ENCODE measurements at regions not wholly inside any gene's neighbourhood (a gene's known extent, or its start where the extent isn't known, plus 50 kb on each side); places are given as distances from the start of the nearest gene placed in this dataset.
"Not testable (repeated sequence)": the region's sequence is repeated elsewhere in the genome, so short reads cannot be mapped to it uniquely, and the experiment has no call there.

DNA sequence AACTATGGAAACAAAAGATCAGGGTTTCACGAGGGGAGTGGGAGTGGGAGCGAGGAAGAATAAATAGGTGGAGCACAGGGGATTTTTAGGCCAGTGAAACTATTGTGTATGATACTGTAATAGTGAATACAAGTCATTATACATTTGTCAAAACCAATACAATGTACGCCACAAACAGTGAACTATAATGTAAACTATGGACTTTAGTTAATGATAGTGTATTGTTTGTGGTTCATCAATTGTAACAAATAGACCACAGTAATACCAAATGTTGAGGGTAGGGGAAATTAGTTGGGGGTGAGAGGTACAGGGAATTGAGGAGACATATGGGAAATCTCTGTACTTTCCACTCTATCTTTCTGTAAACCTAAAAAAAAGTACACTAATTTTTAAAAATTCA is 218.4 kb downstream of the FRK start:
- no peaks in the 10 kb centered on the region for H3K9me3 ChIP-seq (ENCODE audit: control insufficient read depth, low read length)
- no peaks in the 10 kb centered on the region for H3K4me1 ChIP-seq (ENCODE audit: control insufficient read depth in 1 of 2, insufficient read depth in 2 of 2, low read length in 2 of 2)
- H3K4me3 ChIP-seq (ENCODE audit: low read length in 2 of 2) = no peak overlapping the region
- H3K27ac ChIP-seq (ENCODE audit: low read depth in 1 of 2, low read length in 2 of 2) = no peak overlapping the region
- WGBS, 2 donors = 85% methylated on average over 3 of the region's 3 CpGs
- intact Hi-C loops (cut with DNase I) = no loop called here
- DNase-seq (no peak), ATAC-seq (ENCODE audit: low FRiP score) (no peak)
- no peaks in the 10 kb centered on the region for H3K27me3 ChIP-seq (ENCODE audit: control insufficient read depth in 1 of 2, insufficient read depth in 2 of 2, low read length in 1 of 2)
- no peaks in the 10 kb centered on the region for H3K36me3 ChIP-seq (ENCODE audit: control insufficient read depth in 1 of 2, insufficient read depth in 2 of 2, low read length in 1 of 2)

- no peak overlapping the region for H3K27ac ChIP-seq (ENCODE audit: low read depth in 1 of 2, low read length in 2 of 2)
- H3K36me3 ChIP-seq (ENCODE audit: control insufficient read depth in 1 of 2, insufficient read depth in 2 of 2, low read length in 1 of 2) = no peaks in the 10 kb centered on the region
- H3K9me3 ChIP-seq (ENCODE audit: control insufficient read depth, low read length) = no peaks in the 10 kb centered on the region
- WGBS, 2 donors = 88 to 91% methylated on average over 7 of the region's 7 CpGs
- intact Hi-C loops (cut with DNase I) = no loop called here
- H3K4me3 ChIP-seq (ENCODE audit: low read length in 2 of 2) = no peak overlapping the region
- no peaks in the 10 kb centered on the region for H3K27me3 ChIP-seq (ENCODE audit: control insufficient read depth in 1 of 2, insufficient read depth in 2 of 2, low read length in 1 of 2)
- H3K4me1 ChIP-seq (ENCODE audit: control insufficient read depth in 1 of 2, insufficient read depth in 2 of 2, low read length in 2 of 2) = no peaks in the 10 kb centered on the region
- DNase-seq (no peak), ATAC-seq (ENCODE audit: low FRiP score) (no peak)
Measured at GRCh38 chr6:115839583-115840181, 221.0 kb downstream of the FRK start.

DNA sequence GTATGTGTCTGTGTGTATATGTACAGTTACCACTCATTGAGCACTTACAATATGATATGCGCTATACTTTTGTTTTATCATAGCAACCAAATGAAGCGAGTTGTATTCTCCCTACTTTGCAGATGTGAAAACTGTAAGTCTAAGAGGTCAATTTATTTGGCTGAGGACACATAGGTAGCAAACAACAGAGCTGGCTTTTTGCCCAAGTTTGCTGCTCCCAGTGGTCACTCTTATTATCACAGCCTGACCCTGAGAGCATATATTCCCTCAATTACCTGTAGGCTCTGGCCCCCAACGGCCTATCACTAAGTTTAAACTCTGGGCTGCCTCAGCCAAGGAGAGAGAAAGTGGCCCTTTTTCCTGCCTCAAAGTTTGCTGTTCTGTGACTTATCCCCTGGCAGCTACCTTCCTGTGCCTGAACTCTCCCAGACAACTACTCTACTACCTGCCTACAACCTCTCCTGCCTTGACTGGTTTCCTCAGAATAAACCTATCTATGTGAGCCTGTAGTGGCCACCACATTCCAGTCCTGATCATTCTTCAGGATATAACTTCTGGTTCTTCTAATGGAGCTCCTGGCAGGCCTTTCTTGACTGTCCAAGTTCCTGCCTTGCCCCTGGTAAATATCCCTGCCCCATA is 221.8 kb downstream of the FRK start:
- ATAC-seq (ENCODE audit: low FRiP score) = no peak
- Histone ChIP-seq H3K27me3 (ENCODE audit: control insufficient read depth in 1 of 2, insufficient read depth in 2 of 2, low read length in 1 of 2) (no peaks in the 10 kb centered on the region), H3K4me1 (ENCODE audit: control insufficient read depth in 1 of 2, insufficient read depth in 2 of 2, low read length in 2 of 2) (no peaks in the 10 kb centered on the region), H3K36me3 (ENCODE audit: control insufficient read depth in 1 of 2, insufficient read depth in 2 of 2, low read length in 1 of 2) (no peaks in the 10 kb centered on the region), H3K27ac (ENCODE audit: low read depth in 1 of 2, low read length in 2 of 2) (no peak overlapping the region), H3K4me3 (ENCODE audit: low read length in 2 of 2) (no peak overlapping the region), H3K9me3 (ENCODE audit: control insufficient read depth, low read length) (no peaks in the 10 kb centered on the region)
- intact Hi-C loops (cut with DNase I) = no loop called here
- DNase-seq = no peak
- WGBS, 2 donors = 72 to 75% methylated on average over 3 of the region's 3 CpGs

DNA sequence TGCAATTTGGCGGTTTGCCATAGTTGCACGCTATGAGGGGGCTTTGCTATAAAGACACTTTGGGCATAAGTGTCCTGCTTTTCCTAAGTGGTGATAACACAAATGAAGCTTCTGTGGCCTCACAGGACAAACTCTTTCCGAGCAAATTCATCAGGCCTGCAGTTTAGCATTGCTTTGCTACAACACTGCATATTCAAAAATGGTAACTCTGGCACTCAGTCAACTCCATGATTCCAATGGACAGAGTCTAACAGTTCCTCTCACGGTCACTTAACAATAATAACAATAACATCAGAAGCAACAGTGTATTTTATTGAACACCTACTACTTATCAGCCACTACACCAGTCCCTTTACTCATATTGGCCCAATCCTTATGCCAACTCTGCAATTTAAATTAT is 222.5 kb downstream of the FRK start:
- H3K4me1 ChIP-seq (ENCODE audit: control insufficient read depth in 1 of 2, insufficient read depth in 2 of 2, low read length in 2 of 2) = no peaks in the 10 kb centered on the region
- H3K27me3 ChIP-seq (ENCODE audit: control insufficient read depth in 1 of 2, insufficient read depth in 2 of 2, low read length in 1 of 2) = no peaks in the 10 kb centered on the region
- H3K9me3 ChIP-seq (ENCODE audit: control insufficient read depth, low read length) = no peaks in the 10 kb centered on the region
- intact Hi-C loops (cut with DNase I) = no loop called here
- ATAC-seq (ENCODE audit: low FRiP score) (no peak), DNase-seq (no peak)
- H3K36me3 ChIP-seq (ENCODE audit: control insufficient read depth in 1 of 2, insufficient read depth in 2 of 2, low read length in 1 of 2) = no peaks in the 10 kb centered on the region
- no peak overlapping the region for H3K27ac ChIP-seq (ENCODE audit: low read depth in 1 of 2, low read length in 2 of 2)
- no peak overlapping the region for H3K4me3 ChIP-seq (ENCODE audit: low read length in 2 of 2)
- WGBS, 2 donors = 88 to 90% methylated on average over 4 of the region's 4 CpGs

DNA sequence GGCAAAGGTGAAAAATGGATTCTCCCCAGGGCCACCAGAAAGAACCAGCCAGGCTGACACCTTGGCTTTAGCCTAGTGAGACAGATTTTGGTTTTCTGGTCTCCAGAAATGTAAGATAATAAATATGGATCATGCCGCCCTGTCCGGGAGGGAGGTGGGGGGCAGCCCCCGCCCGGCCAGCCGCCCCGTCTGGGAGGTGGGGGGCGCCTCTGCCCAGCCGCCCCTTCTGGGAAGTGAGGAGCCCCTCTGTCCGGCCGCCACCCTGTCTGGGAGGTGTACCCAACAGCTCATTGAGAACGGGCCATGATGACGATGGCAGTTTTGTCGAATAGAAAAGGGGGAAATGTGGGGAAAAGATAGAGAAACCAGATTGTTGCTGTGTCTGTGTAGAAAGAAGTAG is 224.3 kb downstream of the FRK start:
- H3K9me3 ChIP-seq (ENCODE audit: control insufficient read depth, low read length); H3K36me3 ChIP-seq (ENCODE audit: control insufficient read depth in 1 of 2, insufficient read depth in 2 of 2, low read length in 1 of 2); DNase-seq; H3K4me3 ChIP-seq (ENCODE audit: low read length in 2 of 2); H3K4me1 ChIP-seq (ENCODE audit: control insufficient read depth in 1 of 2, insufficient read depth in 2 of 2, low read length in 2 of 2); H3K27me3 ChIP-seq (ENCODE audit: control insufficient read depth in 1 of 2, insufficient read depth in 2 of 2, low read length in 1 of 2); ATAC-seq (ENCODE audit: low FRiP score); intact Hi-C loops (cut with DNase I); H3K27ac ChIP-seq (ENCODE audit: low read depth in 1 of 2, low read length in 2 of 2): not testable (repeated sequence)
- 96% methylated on average over 9 to 13 of the region's 13 CpGs for WGBS, 2 donors

- intact Hi-C loops (cut with DNase I) = no loop called here
- Histone ChIP-seq H3K4me1 (ENCODE audit: control insufficient read depth in 1 of 2, insufficient read depth in 2 of 2, low read length in 2 of 2) (no peaks in the 10 kb centered on the region), H3K36me3 (ENCODE audit: control insufficient read depth in 1 of 2, insufficient read depth in 2 of 2, low read length in 1 of 2) (no peaks in the 10 kb centered on the region), H3K4me3 (ENCODE audit: low read length in 2 of 2) (no peak overlapping the region), H3K27me3 (ENCODE audit: control insufficient read depth in 1 of 2, insufficient read depth in 2 of 2, low read length in 1 of 2) (no peaks in the 10 kb centered on the region), H3K27ac (ENCODE audit: low read depth in 1 of 2, low read length in 2 of 2) (no peak overlapping the region), H3K9me3 (ENCODE audit: control insufficient read depth, low read length) (no peaks in the 10 kb centered on the region)
- 47 to 64% methylated on average over 2 of the region's 2 CpGs for WGBS, 2 donors
- ATAC-seq (ENCODE audit: low FRiP score) = no peak
- no peak for DNase-seq
Measured at GRCh38 chr6:115835314-115835713, 225.4 kb downstream of the FRK start.

DNA sequence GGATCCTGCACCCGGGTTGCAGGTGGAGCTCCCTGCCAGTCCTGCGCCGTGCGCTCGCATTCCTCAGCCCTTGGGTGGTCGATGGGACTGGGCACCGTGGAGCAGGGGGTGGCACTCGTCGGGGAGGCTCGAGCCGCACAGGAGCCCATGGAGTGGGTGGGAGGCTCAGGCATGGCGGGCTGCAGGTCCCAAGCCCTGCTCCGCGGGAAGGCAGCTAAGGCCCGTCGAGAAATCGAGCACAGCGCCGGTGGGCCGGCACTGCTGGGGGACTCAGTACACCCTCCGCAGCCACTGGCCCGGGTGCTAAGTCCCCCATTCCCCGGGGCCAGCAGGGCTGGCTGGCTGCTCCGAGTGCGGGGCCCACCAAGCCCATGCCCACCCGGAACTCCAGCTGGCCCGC is 226.1 kb downstream of the FRK start:
- H3K27me3 ChIP-seq (ENCODE audit: control insufficient read depth in 1 of 2, insufficient read depth in 2 of 2, low read length in 1 of 2); intact Hi-C loops (cut with DNase I); ATAC-seq (ENCODE audit: low FRiP score); H3K36me3 ChIP-seq (ENCODE audit: control insufficient read depth in 1 of 2, insufficient read depth in 2 of 2, low read length in 1 of 2); H3K9me3 ChIP-seq (ENCODE audit: control insufficient read depth, low read length); DNase-seq; H3K4me1 ChIP-seq (ENCODE audit: control insufficient read depth in 1 of 2, insufficient read depth in 2 of 2, low read length in 2 of 2); H3K27ac ChIP-seq (ENCODE audit: low read depth in 1 of 2, low read length in 2 of 2); H3K4me3 ChIP-seq (ENCODE audit: low read length in 2 of 2): not testable (repeated sequence)
- WGBS, 2 donors = 90 to 95% methylated on average over 24 to 27 of the region's 27 CpGs

DNA sequence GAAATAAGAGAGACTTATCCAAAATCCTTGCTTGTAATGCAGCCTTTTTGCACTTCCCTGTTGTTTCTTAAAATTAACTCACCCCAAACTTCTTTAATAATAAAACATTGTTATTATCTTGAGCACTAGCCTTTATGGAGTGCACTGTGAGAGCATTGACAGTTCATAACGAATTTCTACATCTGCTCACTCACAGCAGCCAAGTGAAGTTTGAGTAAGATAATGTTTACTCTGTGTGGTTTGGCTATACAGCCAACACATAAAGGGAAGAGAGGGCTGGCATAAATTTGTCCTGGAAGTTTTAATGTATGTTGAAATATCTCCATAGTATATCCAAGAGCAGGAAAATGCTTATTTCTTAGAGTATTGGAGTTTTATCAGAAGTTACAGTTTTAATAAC is 227.9 kb downstream of the FRK start:
- no peak for DNase-seq
- Histone ChIP-seq H3K4me1 (ENCODE audit: control insufficient read depth in 1 of 2, insufficient read depth in 2 of 2, low read length in 2 of 2) (no peaks in the 10 kb centered on the region), H3K36me3 (ENCODE audit: control insufficient read depth in 1 of 2, insufficient read depth in 2 of 2, low read length in 1 of 2) (no peaks in the 10 kb centered on the region), H3K4me3 (ENCODE audit: low read length in 2 of 2) (no peak overlapping the region), H3K27me3 (ENCODE audit: control insufficient read depth in 1 of 2, insufficient read depth in 2 of 2, low read length in 1 of 2) (no peaks in the 10 kb centered on the region), H3K27ac (ENCODE audit: low read depth in 1 of 2, low read length in 2 of 2) (no peak overlapping the region), H3K9me3 (ENCODE audit: control insufficient read depth, low read length) (no peaks in the 10 kb centered on the region)
- intact Hi-C loops (cut with DNase I) = no loop called here
- 5 to 15% methylated on average over 1 of the region's 1 CpG for WGBS, 2 donors
- no peak for ATAC-seq (ENCODE audit: low FRiP score)

- Histone ChIP-seq H3K27me3 (ENCODE audit: control insufficient read depth in 1 of 2, insufficient read depth in 2 of 2, low read length in 1 of 2) (no peaks in the 10 kb centered on the region), H3K4me1 (ENCODE audit: control insufficient read depth in 1 of 2, insufficient read depth in 2 of 2, low read length in 2 of 2) (no peaks in the 10 kb centered on the region), H3K27ac (ENCODE audit: low read depth in 1 of 2, low read length in 2 of 2) (no peak overlapping the region), H3K4me3 (ENCODE audit: low read length in 2 of 2) (no peak overlapping the region), H3K9me3 (ENCODE audit: control insufficient read depth, low read length) (no peaks in the 10 kb centered on the region), H3K36me3 (ENCODE audit: control insufficient read depth in 1 of 2, insufficient read depth in 2 of 2, low read length in 1 of 2) (no peaks in the 10 kb centered on the region)
- 72 to 76% methylated on average over 1 of the region's 1 CpG for WGBS, 2 donors
- intact Hi-C loops (cut with DNase I) = no loop called here
- DNase-seq = no peak
- ATAC-seq (ENCODE audit: low FRiP score) = no peak
Measured at GRCh38 chr6:115832186-115832585, 228.5 kb downstream of the FRK start.
